Erythroblast (primary cell): ENCODE measurements at regions not wholly inside any gene's neighbourhood (a gene's known extent, or its start where the extent isn't known, plus 50 kb on each side); places are given as distances from the start of the nearest gene placed in this dataset.

Experiments
- GATA1 ChIP-seq: IDR thresholded peaks from 2 replicates; pipeline ENCODE4 v1.6.1; 2011; ENCODE audit warnings: low read depth, mild to moderate bottlenecking, control low read depth, low read length, moderate library complexity
- POLR2A ChIP-seq: IDR thresholded peaks from 2 replicates; pipeline ENCODE4 v1.6.1; 2011; ENCODE audit warnings: mild to moderate bottlenecking, low read length

DNA sequence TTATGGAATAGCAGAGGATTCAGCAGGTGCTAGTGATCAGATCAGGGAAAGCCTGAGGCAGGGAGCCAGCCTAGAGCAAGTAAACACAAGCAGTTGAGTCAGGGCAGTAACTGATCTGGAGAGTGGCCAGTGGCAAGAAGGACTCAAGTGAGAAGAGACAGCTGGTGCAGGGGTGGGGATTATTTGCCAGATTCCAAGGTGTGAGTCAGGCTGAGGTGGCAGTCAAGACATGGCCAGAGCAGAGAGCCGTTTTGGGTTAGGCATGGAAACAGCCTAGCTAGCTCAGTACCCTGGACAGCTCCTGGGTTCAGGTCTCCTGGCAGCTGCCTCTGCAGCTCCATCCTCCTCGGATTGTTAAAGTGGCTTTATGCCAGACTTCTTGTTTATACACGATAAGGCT lies 281.9 kb upstream of the ONECUT1 start:
- TF ChIP-seq POLR2A (no peak), GATA1 (no peak)
